ENCODE measurements at regions not wholly inside any gene's neighbourhood (a gene's known extent, or its start where the extent isn't known, plus 50 kb on each side); places are given as distances from the start of the nearest gene placed in this dataset.
"Not testable (repeated sequence)": the region's sequence is repeated elsewhere in the genome, so short reads cannot be mapped to it uniquely, and the experiment has no call there.

DNA sequence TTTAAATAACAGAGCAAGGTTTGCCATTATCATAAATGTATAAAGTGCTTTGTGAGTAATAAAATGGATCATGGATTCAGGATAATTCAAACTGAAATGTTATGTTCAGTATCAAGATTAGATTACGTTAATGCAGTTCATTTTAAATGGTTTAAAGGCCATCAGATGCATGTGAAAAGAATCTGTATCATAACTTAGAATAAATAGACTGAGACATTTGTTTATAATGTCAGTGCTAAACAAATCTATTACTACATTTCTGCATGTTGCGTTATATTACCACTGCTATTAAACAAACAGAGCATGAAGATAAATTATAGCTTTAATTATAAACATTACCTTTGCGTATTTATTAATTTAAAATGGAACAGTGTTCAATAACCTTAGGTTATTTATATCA, 160.2 kb downstream of the TOX3 start:
- in situ Hi-C loops (cut with HindIII; ENCODE audit: low sequenced_read_pairs): no loop called here

DNA sequence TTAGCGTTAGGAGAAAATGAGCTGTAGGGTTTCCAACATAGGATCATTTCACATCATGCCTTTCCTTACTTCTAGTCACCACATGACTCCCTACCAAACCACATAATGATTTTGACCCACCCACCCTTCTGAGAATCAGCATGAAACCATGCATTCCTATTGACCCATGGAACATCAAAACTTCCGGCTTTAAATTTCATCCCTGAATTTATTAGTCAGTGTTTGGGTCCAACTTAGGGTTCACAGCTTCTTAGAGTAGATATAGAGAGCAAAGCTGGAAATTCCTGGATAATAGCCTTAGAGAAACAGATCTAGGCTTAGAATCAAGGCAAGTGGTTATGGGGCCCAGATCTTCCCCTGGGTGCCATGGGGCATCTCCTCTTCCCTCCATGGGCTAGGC, 162.6 kb downstream of the TOX3 start:
- in situ Hi-C loops (cut with HindIII; ENCODE audit: low sequenced_read_pairs): no loop called here
- no peak for DNase-seq (ENCODE audit: low spot score)

More for the DNA sequence above, 160.2 kb downstream of the TOX3 start:
- no peak for DNase-seq (ENCODE audit: low spot score)

DNA sequence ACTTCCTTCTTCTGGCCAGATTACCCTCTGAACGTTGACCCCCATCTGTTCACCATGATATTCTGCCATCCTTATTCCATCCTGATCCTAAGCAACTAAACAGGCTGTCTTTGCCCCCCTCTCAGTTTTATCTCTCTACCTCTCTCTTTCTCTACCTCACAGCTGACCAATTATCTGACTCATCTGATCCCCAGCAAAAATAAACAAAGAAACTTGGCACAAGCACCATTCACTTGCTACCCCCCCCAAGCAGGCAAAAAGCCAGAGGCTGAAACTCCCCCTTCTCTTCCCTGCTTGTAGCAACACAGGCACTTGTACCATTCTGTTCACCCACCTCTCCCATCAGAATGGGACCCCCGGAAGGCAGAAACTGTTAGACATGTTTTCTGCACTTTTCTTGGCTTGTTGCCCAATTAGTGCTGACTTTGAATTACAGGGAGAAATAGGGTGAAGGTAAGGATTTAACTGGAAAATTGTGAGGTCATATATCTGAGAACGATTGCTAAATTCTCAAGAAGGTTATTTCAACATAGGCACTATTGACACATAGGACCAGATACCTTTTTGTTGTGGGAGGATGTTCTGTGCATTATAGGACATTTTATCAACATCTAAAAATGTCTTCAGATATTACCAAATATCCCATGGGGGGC, 163.2 kb downstream of the TOX3 start:
- no peak for DNase-seq (ENCODE audit: low spot score)
- in situ Hi-C loops (cut with HindIII; ENCODE audit: low sequenced_read_pairs): no loop called here

DNA sequence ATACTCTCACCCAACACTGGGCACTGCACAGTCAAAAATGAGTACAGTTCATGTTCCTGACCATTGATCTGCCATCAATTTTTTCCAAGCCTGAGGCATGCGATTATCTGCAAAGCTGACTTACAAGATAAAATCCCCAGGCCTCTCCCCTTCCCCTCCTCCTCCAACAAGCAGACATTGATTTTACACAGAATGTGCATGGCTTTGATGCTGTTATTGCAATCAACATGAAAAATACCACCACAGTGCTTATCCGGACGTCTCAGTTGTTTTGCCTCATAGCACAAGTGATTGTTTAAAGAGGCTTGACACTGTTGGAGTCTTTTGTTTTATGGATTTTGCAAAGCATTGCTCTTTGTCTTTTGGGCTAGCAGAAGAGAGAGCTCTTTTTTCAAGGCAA, 163.8 kb downstream of the TOX3 start:
- in situ Hi-C loops (cut with HindIII; ENCODE audit: low sequenced_read_pairs): no loop called here
- no peak for DNase-seq (ENCODE audit: low spot score)

DNA sequence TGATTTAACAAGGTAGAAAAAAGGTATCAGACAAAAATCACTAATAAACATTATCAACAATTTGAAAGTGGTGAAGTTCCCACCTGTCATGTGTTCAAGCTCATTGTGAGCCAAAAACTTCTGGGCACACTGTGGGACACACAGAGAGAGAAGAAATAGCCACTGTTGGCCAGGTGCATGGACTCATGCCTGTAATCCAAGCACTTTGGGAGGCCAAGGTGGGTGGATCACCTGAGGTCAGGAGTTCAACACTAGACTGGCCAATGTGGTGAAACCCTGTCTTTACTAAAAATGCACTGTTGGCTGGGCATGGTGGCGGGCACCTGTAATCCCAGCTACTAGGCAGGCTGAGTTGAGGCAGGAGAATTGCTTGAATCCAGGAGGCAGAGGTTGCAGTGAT, 167.4 kb downstream of the TOX3 start:
- no peak for DNase-seq (ENCODE audit: low spot score)
- in situ Hi-C loops (cut with HindIII; ENCODE audit: low sequenced_read_pairs): no loop called here

DNA sequence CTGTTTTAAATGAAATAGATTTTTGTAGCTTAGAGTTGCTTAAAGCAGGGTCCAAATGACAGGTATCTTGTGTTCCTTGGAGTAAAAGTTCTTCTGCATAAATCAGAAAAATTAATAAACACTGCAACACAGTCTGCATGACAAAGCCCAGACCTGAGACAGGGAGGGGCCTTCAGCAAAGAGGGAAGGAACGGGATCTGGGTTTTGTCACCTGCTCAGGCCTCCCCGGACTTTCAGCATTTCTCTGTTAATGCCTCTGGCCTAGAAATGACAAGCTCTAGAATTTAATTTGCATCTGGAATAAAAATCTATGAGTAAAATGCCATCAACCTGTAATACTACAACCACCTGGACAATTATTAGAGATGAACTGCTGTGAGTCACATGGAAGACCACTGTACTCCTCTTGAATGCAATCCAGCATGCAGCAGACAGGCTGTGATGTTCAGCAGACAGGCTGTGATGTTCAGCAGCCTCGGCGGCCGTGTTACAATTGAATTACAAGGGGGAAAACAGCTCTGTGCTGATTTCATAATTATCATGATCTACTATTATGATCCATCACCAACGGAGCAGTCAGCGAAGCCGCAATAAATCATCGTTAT, 170.2 kb downstream of the TOX3 start:
- in situ Hi-C loops (cut with HindIII; ENCODE audit: low sequenced_read_pairs): no loop called here
- DNase-seq (ENCODE audit: low spot score): no peak

DNA sequence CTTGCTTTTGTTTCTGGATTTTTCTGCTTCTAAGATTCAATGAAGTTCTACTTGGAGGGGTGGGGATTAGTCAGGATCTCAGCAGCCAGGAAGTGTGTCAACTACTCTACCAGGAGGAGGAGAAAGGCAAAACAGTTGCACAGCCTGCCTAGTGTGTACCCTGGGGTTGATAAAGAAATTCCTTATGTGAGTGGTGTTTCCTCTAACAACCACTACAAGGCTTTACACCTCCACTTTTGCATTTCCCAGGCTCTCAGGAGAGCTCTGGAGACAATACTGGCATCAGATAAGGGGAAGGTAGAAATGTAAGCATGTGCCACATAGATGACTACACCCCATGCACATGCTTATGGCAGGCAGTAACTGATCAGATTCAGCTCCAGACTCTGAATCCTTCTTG, 174.6 kb downstream of the TOX3 start:
- DNase-seq (ENCODE audit: low spot score): no peak
- in situ Hi-C loops (cut with HindIII; ENCODE audit: low sequenced_read_pairs): no loop called here

DNA sequence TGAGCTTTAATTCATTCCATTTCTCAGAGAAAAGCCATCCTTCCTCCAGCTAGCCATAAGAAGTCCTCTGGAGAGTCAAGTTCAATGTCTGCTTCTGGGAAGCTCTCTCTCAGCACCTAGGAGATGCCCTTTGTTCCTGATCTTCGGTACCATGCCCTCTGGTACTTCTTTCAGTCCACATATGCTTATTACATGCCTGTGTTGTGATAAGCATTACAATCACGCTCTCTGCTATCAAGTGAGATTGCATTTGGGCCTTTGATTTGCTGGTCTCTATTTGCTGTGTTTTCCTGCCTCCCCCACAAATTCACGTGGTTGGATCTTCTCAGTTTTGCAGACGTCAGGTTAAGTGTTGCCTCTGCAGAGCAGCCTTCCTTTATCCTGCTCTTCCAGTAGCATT, 178.1 kb downstream of the TOX3 start:
- DNase-seq (ENCODE audit: low spot score): no peak
- in situ Hi-C loops (cut with HindIII; ENCODE audit: low sequenced_read_pairs): no loop called here

DNA sequence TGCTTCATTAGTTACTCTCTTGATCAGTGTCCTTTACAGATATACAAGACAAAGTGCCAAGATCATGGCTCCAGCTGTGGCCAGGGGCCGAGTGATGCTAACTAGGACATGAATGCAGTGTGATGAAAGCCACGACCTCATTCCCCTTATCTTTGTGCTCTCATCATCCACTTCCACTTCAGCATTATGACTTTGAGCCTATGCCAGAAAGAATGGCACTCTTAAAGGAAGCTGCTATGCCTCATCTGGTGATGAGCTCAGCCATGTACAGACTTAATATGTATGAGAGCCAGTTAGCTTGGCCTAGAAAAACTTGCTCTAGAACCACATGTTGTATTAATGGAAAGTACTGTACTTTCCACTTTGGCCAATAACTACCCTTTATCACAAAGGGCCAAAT, 179.1 kb downstream of the TOX3 start:
- in situ Hi-C loops (cut with HindIII; ENCODE audit: low sequenced_read_pairs): no loop called here
- DNase-seq (ENCODE audit: low spot score): no peak

DNA sequence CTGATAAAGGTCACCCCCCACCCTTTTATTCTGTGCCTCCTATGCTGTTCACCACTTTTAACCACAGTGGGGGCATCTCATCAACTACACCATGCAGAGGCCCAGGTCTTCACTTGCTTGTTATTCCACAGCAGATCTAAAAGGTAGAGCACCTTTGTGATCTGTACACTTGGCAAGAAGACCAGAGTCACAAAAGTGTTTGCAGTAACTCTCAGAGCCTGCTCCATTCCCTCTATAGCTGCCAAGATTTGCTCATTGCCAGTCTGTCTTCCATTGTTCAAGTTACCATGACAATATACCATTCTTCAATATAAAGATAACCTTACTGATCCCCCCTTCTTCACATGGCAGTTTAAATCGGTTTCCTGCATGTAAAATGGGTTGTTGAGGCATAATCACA, 180.0 kb downstream of the TOX3 start:
- in situ Hi-C loops (cut with HindIII; ENCODE audit: low sequenced_read_pairs): no loop called here
- DNase-seq (ENCODE audit: low spot score): no peak

DNA sequence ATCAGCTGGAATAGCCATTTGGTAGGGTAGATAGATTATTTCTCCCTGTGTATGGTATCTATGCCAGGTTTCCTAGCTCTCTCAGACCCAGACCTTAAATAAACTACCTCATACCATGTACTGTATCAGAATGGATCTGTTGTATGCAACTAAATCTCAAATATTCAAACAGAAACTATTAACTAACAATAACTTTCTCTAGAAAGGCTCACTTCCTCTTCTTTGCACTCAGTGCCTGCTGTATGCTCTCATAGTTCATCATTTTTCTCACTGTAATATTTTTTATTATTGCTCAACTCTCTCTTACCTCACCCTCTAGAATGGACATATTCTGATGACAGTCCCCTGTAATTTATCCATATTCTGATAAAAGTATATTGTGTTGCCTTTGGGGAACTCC, 182.4 kb downstream of the TOX3 start:
- DNase-seq (ENCODE audit: low spot score): no peak
- in situ Hi-C loops (cut with HindIII; ENCODE audit: low sequenced_read_pairs): no loop called here

DNA sequence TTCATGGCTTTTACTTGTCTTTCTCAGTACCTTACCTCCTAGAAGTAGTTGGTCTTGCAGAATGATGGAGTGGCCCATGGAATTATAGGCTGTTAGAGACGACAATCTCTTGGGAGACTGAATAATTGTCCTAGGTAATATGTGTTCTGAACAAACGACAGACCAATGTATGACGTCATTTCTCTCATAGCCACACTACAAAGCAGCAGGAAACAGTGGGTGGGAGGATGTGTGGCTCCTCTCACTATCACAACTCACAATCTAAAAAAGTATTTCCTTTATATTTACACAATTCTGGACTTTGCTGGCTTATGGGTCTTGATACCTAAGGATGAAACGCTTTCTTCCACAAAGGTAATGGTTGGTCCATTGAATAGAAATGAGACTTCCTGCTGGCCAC, 183.9 kb downstream of the TOX3 start:
- in situ Hi-C loops (cut with HindIII; ENCODE audit: low sequenced_read_pairs): no loop called here

DNA sequence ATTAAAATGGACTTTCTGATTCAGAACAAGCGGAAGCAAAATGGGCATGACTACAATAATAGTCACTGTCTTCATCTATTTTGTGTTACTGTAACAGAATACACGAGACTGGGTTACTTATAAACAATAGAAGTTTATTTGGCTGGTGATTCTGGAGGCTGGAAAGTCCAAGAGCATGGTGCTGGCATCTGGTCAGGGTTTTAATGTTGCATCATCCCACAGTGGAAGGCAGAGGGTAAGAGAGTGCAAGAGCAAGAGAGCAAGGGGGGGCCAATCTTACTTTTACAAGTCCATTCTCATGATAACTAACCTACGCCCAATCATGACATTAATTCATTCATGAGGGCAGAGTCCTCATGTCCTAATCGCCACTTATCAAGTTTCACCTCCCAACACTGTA, 189.2 kb downstream of the TOX3 start:
- DNase-seq (ENCODE audit: low spot score): no peak
- in situ Hi-C loops (cut with HindIII; ENCODE audit: low sequenced_read_pairs): no loop called here

More for the DNA sequence above, 183.9 kb downstream of the TOX3 start:
- DNase-seq (ENCODE audit: low spot score): no peak

DNA sequence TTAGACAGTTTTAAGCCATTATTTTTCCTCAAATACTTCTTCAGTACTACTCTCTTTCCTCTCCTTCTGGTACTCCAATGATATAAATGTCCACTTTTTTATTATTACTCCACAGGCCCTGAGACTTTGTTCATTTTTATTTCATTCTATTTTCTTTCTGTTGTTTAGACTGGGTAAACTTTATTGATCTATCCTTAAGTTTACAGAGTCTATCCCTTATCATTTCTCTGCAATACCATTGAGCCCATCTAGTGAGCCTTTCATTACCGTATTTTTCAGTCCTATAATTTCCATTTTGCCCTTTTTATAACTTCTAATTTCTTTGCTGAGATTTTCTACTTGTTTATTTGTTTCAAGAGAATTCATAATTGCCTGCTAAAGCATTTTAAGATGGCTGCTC, 193.7 kb downstream of the TOX3 start:
- in situ Hi-C loops (cut with HindIII; ENCODE audit: low sequenced_read_pairs): no loop called here
- no peak for DNase-seq (ENCODE audit: low spot score)

DNA sequence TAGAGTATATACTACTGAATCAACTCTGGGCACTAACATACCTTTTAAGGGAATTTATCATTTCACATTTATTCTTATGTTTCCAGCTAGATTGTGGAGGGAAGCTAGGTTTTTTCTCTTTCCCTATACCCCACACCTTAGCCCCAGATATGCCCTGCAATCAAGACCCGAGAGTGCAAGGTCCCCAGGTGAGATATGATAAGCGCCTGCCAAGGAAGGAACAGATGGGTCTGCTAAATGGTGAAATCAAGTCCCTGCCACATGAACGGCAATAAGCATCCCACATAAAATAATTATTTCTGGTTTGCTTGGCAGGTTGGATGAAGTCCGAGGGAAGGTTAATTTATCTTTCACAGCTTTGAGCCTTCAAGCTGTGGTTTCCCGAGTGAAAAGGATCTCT, 195.5 kb downstream of the TOX3 start:
- no peak for DNase-seq (ENCODE audit: low spot score)
- in situ Hi-C loops (cut with HindIII; ENCODE audit: low sequenced_read_pairs): no loop called here

DNA sequence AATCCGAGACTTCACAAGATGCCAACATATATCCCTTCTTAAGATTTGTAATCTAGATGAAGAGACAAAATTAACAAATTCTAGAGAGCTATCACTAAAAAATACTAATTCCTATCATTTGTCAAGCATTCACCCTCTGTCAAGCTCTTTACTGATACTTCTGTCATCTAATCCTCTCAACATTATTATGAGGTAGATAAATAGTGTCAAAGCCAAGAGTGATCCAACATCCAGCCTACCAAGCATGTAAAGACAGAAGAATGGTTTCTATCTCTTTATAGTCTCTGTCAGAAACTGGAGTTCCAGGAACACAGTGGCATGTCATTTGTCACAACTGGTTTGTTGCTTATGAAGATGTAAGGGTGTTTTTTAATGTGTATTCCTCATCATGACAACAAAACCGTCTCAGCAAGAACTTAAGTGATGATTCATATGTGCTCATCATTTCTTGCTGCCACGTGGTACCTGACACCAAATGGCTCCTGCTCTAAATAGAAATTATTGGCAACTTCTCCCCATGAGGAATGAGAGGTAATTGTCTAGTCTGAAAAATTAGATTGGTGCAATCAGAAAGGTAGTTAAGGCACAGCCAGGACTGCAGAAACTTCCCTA, 196.8 kb downstream of the TOX3 start:
- no peak for DNase-seq (ENCODE audit: low spot score)
- in situ Hi-C loops (cut with HindIII; ENCODE audit: low sequenced_read_pairs): no loop called here

DNA sequence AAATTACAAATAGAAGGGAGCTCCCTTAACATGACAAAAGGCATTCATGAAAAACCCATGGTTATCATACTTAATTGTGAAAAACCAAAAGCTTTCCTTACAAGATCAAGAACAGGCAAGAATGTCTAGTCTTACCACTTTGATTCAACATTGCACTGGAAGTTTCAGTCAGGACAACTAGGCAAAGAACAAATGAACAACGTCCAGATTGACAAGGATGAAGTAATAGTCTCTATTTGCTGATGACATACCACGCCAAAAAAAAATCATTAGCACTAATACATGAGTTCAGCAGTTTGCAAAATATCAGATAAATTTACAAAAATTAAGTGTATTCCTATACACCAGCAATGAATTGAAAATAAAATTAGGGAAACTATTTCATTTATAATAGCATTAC, 200.2 kb downstream of the TOX3 start:
- DNase-seq (ENCODE audit: low spot score): no peak
- in situ Hi-C loops (cut with HindIII; ENCODE audit: low sequenced_read_pairs): no loop called here

DNA sequence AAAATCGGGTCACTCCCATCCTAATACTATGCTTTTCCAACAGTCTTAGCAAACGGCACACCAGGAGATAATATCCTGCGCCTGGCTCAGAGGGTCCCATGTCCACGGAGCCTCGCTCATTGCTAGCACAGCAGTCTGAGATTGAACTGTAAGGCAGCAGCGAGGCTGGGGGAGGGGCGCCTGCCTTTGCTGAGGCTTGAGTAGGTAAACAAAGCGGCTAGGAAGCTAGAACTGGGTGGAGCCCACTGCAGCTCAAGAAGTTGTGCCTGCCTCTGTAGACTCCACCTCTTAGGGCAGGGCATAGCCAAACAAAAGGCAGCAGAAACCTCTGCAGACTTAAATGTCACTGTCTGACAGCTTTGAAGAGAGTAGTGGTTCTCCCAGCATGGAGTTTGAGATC, 213.3 kb downstream of the TOX3 start:
- in situ Hi-C loops (cut with HindIII; ENCODE audit: low sequenced_read_pairs); DNase-seq (ENCODE audit: low spot score): not testable (repeated sequence)

DNA sequence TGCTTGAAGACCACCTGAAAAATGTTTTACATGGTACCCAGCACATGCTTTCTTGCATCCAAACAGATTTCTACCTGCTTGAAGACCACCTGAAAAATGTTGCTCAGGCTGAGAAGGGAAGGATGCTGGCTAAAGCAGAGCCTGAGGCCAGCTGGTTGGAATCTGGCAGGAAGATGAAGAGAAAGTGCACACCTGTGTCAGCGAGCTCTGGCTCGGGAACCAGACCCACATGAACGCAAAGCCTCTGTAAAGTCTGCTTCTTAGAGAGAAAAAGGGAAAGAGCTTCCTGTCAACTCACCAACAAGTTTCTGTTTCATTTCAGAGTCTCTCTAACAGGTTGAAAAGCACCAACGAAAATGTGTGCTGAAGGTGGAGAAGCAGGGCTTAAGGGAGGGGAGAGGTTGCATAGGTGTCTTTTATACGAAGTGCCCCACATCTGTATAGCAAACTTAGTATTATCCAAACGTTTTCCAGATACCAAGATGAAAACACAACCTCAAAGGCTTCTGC, 226.0 kb downstream of the TOX3 start:
- in situ Hi-C loops (cut with HindIII; ENCODE audit: low sequenced_read_pairs): no loop called here
- DNase-seq (ENCODE audit: low spot score): no peak

DNA sequence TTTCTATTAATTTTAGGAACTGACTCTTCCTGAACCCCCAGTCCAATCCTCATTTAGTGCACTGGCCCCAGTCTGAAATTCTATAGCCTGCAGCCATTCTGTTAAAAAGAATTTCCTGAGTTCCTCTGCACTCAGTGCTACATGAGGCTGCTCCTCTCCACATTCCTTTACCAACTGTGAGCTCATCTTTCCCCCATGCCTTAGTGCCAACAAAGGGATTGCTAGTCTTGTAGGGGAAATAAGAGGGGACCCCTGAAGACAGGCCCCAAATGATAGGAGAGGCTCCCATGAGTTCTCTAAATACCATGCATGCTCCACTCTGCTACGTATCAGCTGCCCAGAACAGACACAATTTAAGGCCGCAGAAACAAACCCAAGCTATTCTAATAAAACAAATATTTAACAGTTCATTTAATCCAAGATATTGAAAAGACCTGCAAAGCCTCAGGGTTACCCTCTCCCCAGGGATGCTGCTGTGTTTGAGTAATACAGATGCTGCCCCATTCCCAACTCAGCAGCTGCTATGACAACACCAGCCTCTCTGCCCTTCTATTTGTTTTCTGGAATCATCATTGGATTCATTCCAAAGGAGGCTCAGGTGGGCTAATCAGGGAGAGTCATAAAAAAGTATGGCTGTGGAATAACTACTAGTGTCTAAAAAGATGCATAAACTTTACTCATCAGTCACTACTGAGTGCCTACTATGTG, 228.5 kb downstream of the TOX3 start:
- in situ Hi-C loops (cut with HindIII; ENCODE audit: low sequenced_read_pairs): no loop called here
- DNase-seq (ENCODE audit: low spot score): no peak
